ENCODE measurements at regions not wholly inside any gene's neighbourhood (a gene's known extent, or its start where the extent isn't known, plus 50 kb on each side); places are given as distances from the start of the nearest gene placed in this dataset.

- no peak for TF ChIP-seq TAF1 (IDR thresholded peaks at IDR 0.05; ENCODE audit: low read depth)
- TF ChIP-seq CTCF (IDR thresholded peaks at IDR 0.05; ENCODE audit: poor library complexity, severe bottlenecking), result no peak
Observed at GRCh38 chr18:77959248-77959647, 709.6 kb downstream of the GALR1 start.
